Colonic mucosa (tissue), 4 donors: ENCODE measurements at regions not wholly inside any gene's neighbourhood (a gene's known extent, or its start where the extent isn't known, plus 50 kb on each side); places are given as distances from the start of the nearest gene placed in this dataset.

Source experiments
- DNase-seq: peaks from one replicate; pipeline ENCODE4 v3.0.0-alpha.2; 2020
- H3K27ac ChIP-seq: fragments of 200-600 bp; one replicate; pipeline ENCODE4 v1.8.0; 2021
- H3K27me3 ChIP-seq: fragments of 200-600 bp; one replicate; pipeline ENCODE4 v1.8.0; 2021
- H3K36me3 ChIP-seq: fragments of 200-600 bp; one replicate; pipeline ENCODE4 v1.8.0; 2021
- H3K4me1 ChIP-seq: fragments of 200-600 bp; one replicate; pipeline ENCODE4 v1.8.0; 2021; ENCODE audit warnings: mild to moderate bottlenecking
- H3K4me3 ChIP-seq: fragments of 200-600 bp; one replicate; pipeline ENCODE4 v1.8.0; 2021
- H3K9ac ChIP-seq, 2 donors: one replicate each; pipeline ENCODE4 v1.7.0; 2013; ENCODE audit warnings: control low read depth in 2 of 2, low read depth in 2 of 2, low read length in 2 of 2
- H3K9me3 ChIP-seq: fragments of 200-600 bp; one replicate; pipeline ENCODE4 v1.8.0; 2021
- intact Hi-C: fragments of 100-400 bp; cut with DNase I; formaldehyde crosslinking; loops from one replicate; pipeline ENCODE4 v1.14.1; 2022
- TF ChIP-seq, protein P1 (sequence below): fragments of 200-600 bp; IDR thresholded peaks from one replicate; pipeline ENCODE4 v1.8.0; 2022; ENCODE audit warnings: antibody characterized with exemption, mild to moderate bottlenecking
- donor health status: healthy.
- donor health status: DM: no; HTN: no; CAD: no.
- donor health status: DM: no; HTN: no; CAD: no.

GRCh38 chr2:137797641-137798040 is 166.6 kb upstream of the HNMT start:
- intact Hi-C loops, result no loop called here
- TF ChIP-seq, protein P1, sequence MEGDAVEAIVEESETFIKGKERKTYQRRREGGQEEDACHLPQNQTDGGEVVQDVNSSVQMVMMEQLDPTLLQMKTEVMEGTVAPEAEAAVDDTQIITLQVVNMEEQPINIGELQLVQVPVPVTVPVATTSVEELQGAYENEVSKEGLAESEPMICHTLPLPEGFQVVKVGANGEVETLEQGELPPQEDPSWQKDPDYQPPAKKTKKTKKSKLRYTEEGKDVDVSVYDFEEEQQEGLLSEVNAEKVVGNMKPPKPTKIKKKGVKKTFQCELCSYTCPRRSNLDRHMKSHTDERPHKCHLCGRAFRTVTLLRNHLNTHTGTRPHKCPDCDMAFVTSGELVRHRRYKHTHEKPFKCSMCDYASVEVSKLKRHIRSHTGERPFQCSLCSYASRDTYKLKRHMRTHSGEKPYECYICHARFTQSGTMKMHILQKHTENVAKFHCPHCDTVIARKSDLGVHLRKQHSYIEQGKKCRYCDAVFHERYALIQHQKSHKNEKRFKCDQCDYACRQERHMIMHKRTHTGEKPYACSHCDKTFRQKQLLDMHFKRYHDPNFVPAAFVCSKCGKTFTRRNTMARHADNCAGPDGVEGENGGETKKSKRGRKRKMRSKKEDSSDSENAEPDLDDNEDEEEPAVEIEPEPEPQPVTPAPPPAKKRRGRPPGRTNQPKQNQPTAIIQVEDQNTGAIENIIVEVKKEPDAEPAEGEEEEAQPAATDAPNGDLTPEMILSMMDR, result no peak
- no peak overlapping the region for H3K9ac ChIP-seq
- no peak overlapping the region for H3K27ac ChIP-seq
- H3K9me3 ChIP-seq, result no peaks in the 10 kb centered on the region
- H3K4me1 ChIP-seq, result no peaks in the 10 kb centered on the region
- DNase-seq, result no peak
- no peaks in the 10 kb centered on the region for H3K27me3 ChIP-seq
- H3K36me3 ChIP-seq, result no peaks in the 10 kb centered on the region
- no peak overlapping the region for H3K4me3 ChIP-seq

- TF ChIP-seq, protein P1, result no peak
- Histone ChIP-seq H3K9ac (no peak overlapping the region), H3K9me3 (no peaks in the 10 kb centered on the region), H3K36me3 (no peaks in the 10 kb centered on the region), H3K27ac (no peak overlapping the region), H3K4me3 (no peak overlapping the region), H3K27me3 (no peaks in the 10 kb centered on the region), H3K4me1 (no peaks in the 10 kb centered on the region)
- intact Hi-C loops, result no loop called here
- DNase-seq, result no peak
These were observed 164.7 kb upstream of the HNMT start for GRCh38 chr2:137799600-137799999.

- Histone ChIP-seq H3K36me3 (no peaks in the 10 kb centered on the region), H3K9ac (no peak overlapping the region), H3K9me3 (no peaks in the 10 kb centered on the region), H3K4me1 (no peaks in the 10 kb centered on the region), H3K4me3 (no peak overlapping the region), H3K27ac (no peak overlapping the region), H3K27me3 (no peaks in the 10 kb centered on the region)
- TF ChIP-seq, protein P1, result no peak
- DNase-seq, result no peak
- intact Hi-C loops, result no loop called here
These were observed 163.9 kb upstream of the HNMT start for GRCh38 chr2:137800386-137800785.

- Histone ChIP-seq H3K36me3 (no peaks in the 10 kb centered on the region), H3K9ac (no peak overlapping the region), H3K4me3 (no peak overlapping the region), H3K27me3 (no peaks in the 10 kb centered on the region), H3K4me1 (no peaks in the 10 kb centered on the region), H3K9me3 (no peaks in the 10 kb centered on the region), H3K27ac (no peak overlapping the region)
- intact Hi-C loops, result no loop called here
- DNase-seq, result no peak
- TF ChIP-seq, protein P1, result no peak
These were observed 163.0 kb upstream of the HNMT start for GRCh38 chr2:137801228-137801627.

DNA sequence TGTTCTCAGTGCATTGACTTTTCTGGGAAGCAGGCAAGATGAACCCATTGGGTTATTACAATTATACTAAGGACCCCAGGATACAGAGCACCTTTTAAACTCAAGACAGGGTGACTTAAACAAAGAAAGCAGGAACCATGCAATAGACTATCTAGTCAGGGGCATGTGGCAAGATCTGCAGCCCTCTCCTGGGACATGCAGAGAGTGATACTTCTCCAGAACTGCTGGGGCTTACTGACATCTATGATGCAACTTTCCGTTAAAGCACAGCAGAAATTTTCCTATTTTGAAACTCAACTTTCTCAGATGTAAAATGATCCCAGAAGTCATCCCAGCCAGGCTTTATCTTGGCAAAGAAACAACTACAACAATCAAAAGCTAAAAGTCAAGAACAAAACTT is 162.2 kb upstream of the HNMT start:
- no peaks in the 10 kb centered on the region for H3K4me1 ChIP-seq
- no peak overlapping the region for H3K27ac ChIP-seq
- no peak overlapping the region for H3K9ac ChIP-seq
- no peaks in the 10 kb centered on the region for H3K27me3 ChIP-seq
- H3K36me3 ChIP-seq, result no peaks in the 10 kb centered on the region
- TF ChIP-seq, protein P1, result no peak
- no peak for DNase-seq
- no peaks in the 10 kb centered on the region for H3K9me3 ChIP-seq
- intact Hi-C loops, result no loop called here
- H3K4me3 ChIP-seq, result no peak overlapping the region
